Superior temporal gyrus (tissue), 1 donor: ENCODE measurements at regions not wholly inside any gene's neighbourhood (a gene's known extent, or its start where the extent isn't known, plus 50 kb on each side); places are given as distances from the start of the nearest gene placed in this dataset.

ENCODE experiments used
- DNase-seq: peaks from one replicate; pipeline ENCODE4 v3.0.0-alpha.2; 2016; ENCODE audit errors: extremely low spot score

GRCh38 chr4:138028923-138029322, 213.2 kb downstream of the SLC7A11 start:
- no peak for DNase-seq

DNA sequence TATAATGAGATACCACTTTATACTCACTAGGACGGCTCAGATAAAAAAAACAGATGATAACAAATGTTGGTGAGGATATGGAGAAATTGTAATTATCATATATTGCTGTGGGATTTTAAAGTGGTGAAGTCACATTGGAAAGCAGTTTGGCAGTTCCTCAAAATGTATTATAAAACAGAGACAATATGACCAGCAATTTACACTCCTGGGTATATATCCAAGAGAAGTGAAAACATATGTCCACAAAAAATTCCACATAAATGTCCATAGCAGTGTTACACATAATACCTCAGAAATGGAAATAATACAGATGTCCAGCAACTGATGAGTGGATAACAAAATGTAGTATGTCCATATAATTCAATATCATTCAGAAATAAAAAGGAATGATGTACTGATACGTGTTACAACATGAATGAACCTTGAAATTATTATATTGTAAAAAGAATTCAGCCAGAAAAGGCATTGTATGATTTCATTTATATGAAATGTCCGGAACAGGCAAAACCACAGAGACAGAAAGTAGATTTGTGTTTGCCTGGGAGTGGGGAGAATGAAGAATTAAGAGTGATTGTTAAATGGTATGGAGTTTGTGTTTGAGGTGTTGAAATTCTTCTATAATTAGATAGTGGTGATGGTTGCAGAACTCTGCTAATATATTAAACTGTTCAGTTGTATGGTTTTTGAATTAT, 220.9 kb downstream of the SLC7A11 start:
- no peak for DNase-seq

- DNase-seq = no peak
These were observed 227.4 kb downstream of the SLC7A11 start for GRCh38 chr4:138014590-138015288.

- no peak for DNase-seq
These were observed 228.5 kb downstream of the SLC7A11 start for GRCh38 chr4:138013625-138014024.

DNA sequence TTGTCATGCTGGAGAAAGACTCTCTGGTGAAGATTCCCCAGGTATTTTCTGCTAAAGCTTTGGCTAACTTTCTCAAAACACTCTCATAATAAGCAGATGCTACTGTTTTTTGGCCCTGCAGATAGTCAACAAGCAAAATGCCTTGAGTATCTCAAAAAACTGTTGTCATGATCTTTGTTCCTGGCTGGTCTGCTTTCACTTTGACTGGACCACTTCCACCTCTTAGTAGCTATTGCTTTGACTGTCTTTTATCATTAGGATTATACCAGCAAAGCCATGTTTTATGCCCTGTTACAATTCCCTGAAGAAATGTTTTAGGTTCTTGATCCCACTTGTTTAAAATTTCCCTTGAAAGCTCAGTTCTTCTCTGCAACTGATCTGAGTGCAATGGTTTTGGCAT, 231.5 kb downstream of the SLC7A11 start:
- DNase-seq = no peak

DNA sequence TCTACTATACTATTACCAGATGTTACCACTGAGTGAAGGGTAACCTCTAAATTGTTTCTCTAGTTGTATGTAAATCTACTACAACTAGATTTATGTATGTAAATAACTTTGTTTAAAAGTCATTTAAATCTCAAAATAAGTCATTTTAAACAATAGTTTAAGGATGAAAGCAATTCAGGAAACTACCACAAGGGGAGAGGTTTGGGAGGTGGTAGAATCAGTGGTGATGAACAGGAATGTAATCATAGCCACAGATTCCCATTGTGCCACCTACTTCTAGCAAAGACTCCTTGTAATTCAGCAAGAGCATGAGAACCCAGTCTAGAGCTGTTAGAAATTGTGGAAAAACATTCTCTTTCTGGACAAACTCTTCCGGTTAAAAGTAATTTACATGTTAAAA, 234.6 kb downstream of the SLC7A11 start:
- no peak for DNase-seq

DNA sequence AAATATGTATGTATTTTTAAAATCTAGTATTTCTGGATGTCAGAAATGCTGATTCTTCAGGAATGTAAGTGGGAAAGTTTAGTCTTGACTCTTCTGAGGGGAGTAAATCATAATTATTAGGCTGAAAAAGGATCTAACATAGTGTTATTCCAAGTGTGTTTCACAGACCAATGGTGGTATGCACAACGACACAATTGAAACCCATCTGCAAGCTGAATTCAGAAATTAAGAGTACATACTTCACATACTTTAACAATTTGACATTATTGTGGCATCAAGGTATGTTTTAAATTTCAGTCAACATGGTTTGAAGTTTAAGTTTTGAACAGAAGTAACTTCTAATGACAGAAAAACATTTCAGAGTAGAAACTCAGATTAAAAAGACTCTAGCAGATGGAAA, 236.7 kb downstream of the SLC7A11 start:
- no peak for DNase-seq

DNA sequence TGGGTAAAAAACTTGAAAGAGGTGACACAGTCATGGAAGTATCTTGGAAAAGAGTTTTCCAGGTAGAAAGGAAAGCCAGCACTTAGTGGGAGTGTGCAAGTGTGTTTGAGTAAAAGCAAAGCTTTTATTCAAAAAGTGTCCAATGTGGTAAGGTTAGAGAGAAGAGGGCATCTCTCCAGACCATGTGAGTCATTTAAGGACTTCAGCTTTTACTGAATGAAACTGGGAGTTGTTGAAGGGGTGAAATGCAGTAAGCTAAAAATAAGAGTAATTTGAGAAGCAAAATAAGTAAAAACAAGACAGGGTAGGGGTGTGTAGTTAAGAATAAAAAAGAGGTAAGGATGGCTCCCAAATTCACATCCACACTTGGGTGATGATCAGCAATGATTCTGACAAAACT, 238.9 kb downstream of the SLC7A11 start:
- DNase-seq = no peak

DNA sequence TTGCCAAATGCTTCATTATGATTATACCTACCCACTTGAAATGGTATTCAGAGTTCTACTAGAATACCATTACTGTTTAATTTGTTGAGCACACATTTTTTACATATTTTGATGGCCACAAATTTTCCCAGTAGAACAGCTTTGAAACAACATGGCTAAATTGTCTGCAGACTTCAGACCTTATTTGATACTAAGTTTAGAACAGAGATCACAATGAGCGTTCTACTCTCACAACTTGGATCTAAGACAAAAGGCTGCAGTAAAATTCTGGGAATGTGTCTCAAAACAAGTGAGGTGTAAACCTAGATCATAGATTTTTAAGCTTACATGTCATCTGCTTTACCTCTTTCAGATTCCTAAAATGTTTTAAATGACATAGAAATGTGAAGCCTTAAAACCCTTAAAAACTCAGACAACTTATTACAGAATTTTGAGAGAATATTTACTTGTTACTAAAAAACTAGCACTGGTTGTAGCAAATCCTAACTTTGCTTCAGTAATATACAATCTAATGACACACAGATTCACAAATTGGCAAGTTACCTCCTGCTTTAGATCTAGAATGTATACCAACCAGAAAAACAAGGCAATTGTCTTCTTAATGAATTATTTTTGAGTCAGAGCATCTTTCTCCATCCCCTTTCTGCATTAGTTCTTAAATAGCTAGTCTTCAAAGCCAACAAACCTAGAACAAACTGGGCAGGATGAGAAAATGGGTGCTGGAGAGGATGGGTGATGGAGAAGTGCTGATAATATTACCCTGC, 243.3 kb downstream of the SLC7A11 start:
- DNase-seq = no peak

GRCh38 chr4:137997496-137997895, 244.7 kb downstream of the SLC7A11 start:
- no peak for DNase-seq

GRCh38 chr4:137994853-137995252, 247.3 kb downstream of the SLC7A11 start:
- DNase-seq = no peak

DNA sequence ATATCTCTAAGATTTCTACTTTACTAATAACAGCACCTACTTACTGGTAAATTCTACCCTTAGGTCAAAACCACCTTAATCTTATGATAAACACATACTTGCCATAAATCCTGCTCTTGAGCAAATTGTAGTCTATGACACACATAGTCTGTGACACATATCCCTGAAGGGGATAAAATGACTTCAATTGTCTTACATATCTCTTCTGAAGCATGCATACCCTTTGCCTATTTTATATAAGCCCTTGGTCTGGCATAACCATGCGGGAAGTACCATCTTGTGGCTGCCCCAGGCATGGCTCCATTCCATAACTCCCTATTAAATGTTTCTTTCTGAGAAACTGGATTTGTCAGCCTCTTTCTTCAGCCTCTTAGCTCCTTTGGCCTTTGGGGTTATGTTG, 248.9 kb downstream of the SLC7A11 start:
- no peak for DNase-seq

DNA sequence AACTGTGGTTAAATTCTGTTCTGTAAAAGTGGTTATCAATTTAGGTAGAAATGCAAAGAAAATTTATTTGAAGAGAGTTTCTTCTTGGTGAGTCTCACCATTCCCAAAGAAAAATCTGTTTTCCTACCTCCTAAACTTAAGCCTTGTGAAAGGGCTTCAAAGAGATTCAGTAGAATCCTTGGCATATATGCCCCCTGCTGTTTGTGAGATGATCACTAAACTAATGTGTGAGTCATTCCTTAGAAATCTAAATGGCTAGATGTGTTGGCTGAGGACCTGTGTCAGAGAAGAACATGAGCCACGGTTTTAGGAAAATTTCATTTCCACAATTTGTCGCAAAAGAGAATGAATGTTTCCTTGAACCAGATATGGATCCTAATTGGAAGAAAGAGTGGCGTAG, 260.9 kb downstream of the SLC7A11 start:
- no peak for DNase-seq

- DNase-seq = no peak
These were observed 261.5 kb downstream of the SLC7A11 start for GRCh38 chr4:137980641-137981040.

DNA sequence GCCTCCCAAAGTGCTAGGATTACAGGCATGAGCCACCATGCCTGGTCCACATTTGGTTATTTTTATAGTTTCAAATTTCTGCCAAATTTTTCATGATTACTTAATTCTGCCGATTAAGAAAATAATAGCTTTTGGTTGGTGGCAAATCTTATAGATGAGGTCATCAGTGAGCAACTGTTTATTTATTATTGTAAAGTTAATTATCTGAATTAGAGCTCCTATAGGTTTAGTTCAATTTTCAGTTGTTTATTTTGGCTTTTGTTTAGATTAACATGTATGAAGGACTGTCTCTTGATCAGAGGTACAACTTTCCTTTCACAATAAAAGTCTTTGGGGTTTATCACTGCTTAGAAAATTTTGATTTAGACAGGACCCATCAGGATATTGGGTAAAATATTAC, 262.2 kb downstream of the SLC7A11 start:
- no peak for DNase-seq

GRCh38 chr4:137968956-137969678, 273.0 kb downstream of the SLC7A11 start:
- DNase-seq = no peak

DNA sequence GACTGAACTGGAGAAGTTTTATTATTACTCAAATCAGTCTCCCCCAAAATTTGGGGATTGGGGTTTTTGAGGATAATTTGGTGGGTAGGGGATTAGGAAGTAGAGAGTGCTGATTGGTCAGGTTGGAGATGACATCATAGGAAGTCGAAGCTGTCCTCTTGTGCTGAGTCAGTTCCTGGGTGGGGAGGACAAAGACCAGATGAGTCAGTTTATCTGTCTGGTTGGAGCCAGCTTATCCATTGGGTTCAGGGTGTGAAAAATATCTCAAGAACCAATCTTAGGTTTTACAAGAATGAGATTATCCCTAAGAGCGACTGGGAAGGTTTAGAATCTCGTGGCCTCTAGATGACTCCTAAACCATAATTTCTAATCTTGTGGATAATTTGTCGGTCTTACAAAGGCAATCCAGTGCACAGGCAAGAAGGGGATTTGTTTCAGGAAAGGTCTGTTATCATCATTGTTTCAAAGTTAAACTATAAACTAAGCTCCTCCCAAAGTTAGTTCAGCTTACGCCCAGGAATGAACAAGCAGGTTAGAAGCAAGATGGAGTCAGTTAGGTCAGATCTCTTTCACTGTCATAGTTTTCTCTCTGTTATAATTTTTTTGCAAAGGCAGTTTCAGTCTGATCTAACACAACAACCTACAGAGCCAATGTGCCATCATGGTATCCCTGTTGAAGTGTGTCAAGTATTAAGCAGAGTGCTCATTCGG, 274.5 kb downstream of the SLC7A11 start:
- DNase-seq = no peak

DNA sequence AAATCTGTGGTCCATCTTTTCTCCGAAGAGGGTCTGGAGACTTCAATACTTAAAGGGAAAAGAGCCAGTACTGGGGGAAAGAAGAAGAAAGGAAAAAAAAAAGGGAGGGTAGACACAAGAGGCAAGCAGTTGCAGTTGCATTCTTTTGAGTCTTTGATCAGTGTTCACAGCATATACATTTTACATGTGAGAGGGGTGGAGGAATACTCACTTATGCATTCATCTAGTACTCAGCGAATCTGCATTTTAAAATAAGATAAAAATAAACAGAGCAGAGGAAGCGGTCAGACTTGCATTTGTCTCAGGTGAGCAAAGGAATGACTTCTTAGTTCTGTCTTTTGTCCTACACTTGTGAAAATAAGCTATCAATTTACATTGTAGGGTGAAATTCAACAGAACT, 275.6 kb downstream of the SLC7A11 start:
- DNase-seq = no peak

- DNase-seq = no peak
These were observed 281.1 kb downstream of the SLC7A11 start for GRCh38 chr4:137961051-137961438.

DNA sequence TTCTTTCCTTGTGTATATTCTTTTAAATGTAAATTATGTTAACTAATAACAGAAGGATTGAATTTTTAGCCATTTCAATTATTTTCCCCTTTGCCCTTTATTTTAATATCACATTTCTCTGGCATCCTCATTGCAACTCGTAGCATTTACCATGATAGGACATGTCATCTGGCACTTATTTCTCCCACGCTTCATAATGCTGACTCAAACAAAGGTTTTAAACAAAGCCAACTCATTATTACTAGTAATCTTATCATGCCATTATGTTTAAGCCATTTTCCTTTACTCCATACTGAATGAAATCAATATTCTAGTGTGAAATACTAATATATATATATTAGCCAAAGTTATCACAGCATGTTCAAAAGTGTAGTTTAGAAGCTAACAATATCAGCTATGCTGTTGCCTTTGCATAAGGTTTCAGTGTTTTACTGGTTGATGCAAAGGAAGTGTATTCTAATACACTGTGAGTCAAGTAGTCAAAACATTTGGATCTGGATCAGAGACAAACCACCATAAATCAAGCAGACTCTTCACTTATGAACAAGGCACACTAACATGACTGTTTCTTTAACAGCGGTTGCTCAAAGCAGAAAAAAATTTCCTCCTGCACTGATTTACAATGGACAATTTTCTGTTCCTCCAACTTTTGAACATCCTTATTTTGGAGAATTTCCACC, 281.6 kb downstream of the SLC7A11 start:
- no peak for DNase-seq

GRCh38 chr4:137957806-137958205, 284.3 kb downstream of the SLC7A11 start:
- DNase-seq = no peak
